Endodermal cell (in vitro differentiated cells): ENCODE measurements at regions not wholly inside any gene's neighbourhood (a gene's known extent, or its start where the extent isn't known, plus 50 kb on each side); places are given as distances from the start of the nearest gene placed in this dataset.
A peak's percentile ranks its signal among the peaks of the same experiment; 100 is the strongest.

Experiments
- DNase-seq: peaks from one replicate; pipeline ENCODE4 v3.0.0-alpha.2; 2017
- H3K27ac ChIP-seq: 2 replicates; pipeline ENCODE4 v1.5.1; 2013; ENCODE audit warnings: mild to moderate bottlenecking, low read depth, low read length, moderate library complexity
- H3K27me3 ChIP-seq: 2 replicates; pipeline ENCODE4 v1.6.1; 2013; ENCODE audit warnings: mild to moderate bottlenecking, low read length, moderate library complexity; ENCODE audit not compliant: insufficient read depth, control insufficient read depth, poor library complexity, severe bottlenecking
- H3K36me3 ChIP-seq: 2 replicates; pipeline ENCODE4 v1.7.0; 2013; ENCODE audit warnings: mild to moderate bottlenecking, low read length, moderate library complexity; ENCODE audit not compliant: control insufficient read depth, insufficient read depth
- H3K4me1 ChIP-seq: one replicate; pipeline ENCODE4 v1.7.0; 2013; ENCODE audit warnings: low read length; ENCODE audit not compliant: control insufficient read depth, insufficient read depth
- H3K4me3 ChIP-seq: 2 replicates; pipeline ENCODE4 v1.5.1; 2013; ENCODE audit warnings: mild to moderate bottlenecking, low read length, moderate library complexity
- H3K9ac ChIP-seq: 2 replicates; pipeline ENCODE4 v1.6.1; 2013; ENCODE audit warnings: mild to moderate bottlenecking, low read length, moderate library complexity; ENCODE audit not compliant: poor library complexity, severe bottlenecking; ENCODE audit errors: extremely low read depth
- H3K9me3 ChIP-seq: 2 replicates; pipeline ENCODE4 v1.6.1; 2013; ENCODE audit warnings: mild to moderate bottlenecking, low read length, moderate library complexity; ENCODE audit not compliant: control insufficient read depth
- H3K27ac Mint-ChIP-seq: 2 replicates; pipeline ENCODE4 v1.8.0; 2020; ENCODE audit warnings: mixed read lengths
- H3K27me3 Mint-ChIP-seq: 2 replicates; pipeline ENCODE4 v1.8.0; 2021; ENCODE audit warnings: mild to moderate bottlenecking, mixed read lengths; ENCODE audit not compliant: insufficient read depth
- H3K36me3 Mint-ChIP-seq: 2 replicates; pipeline ENCODE4 v1.8.0; 2020; ENCODE audit warnings: low read depth, mixed read lengths
- H3K4me1 Mint-ChIP-seq: 2 replicates; pipeline ENCODE4 v1.8.0; 2020; ENCODE audit warnings: mixed read lengths
- H3K4me3 Mint-ChIP-seq: 2 replicates; pipeline ENCODE4 v1.8.0; 2020; ENCODE audit warnings: mild to moderate bottlenecking, moderate library complexity, mixed read lengths
- H3K9me3 Mint-ChIP-seq: 2 replicates; pipeline ENCODE4 v1.8.0; 2020; ENCODE audit warnings: mild to moderate bottlenecking, mixed read lengths
- CTCF ChIP-seq: fragments of 200-600 bp; sonication (generic); conservative IDR thresholded peaks from 2 replicates; pipeline ENCODE4 v1.5.0; 2021; ENCODE audit warnings: antibody characterized with exemption, mild to moderate bottlenecking
- WGBS, 2 experiments: methylation state at CpG; one replicate each; pipeline versions ENCODE4 v1.1.5 to v1.1.7; 2013; ENCODE audit warnings: missing lambda C conversion rate in 2 of 2, mixed read lengths in 1 of 2; ENCODE audit not compliant: insufficient coverage in 1 of 2, insufficient read length in 1 of 2; 5-methylcytosine and 5-hydroxymethylcytosine counted together

- Mint-ChIP-seq H3K4me3 (no peak overlapping the region), H3K27ac (no peak overlapping the region), H3K36me3 (no peaks in the 10 kb centered on the region), H3K4me1 (peaks cover 36% of the 10 kb centered on the region), H3K27me3 (no peaks in the 10 kb centered on the region), H3K9me3 (no peaks in the 10 kb centered on the region)
- Histone ChIP-seq H3K9ac (no peak overlapping the region), H3K27ac (peak overlapping the region; percentile 89), H3K4me1 (peaks cover 14% of the 10 kb centered on the region), H3K4me3 (no peak overlapping the region), H3K9me3 (no peaks in the 10 kb centered on the region), H3K27me3 (no peaks in the 10 kb centered on the region), H3K36me3 (no peaks in the 10 kb centered on the region)
- 85 to 92% methylated on average over 11 of the region's 11 CpGs for WGBS, 2 experiments
- TF ChIP-seq CTCF, result no peak
- no peak for DNase-seq
Measured at GRCh38 chr18:10403708-10404107, 50.7 kb upstream of the APCDD1 start.

GRCh38 chr18:10404168-10404567, 50.3 kb upstream of the APCDD1 start:
- Histone ChIP-seq H3K4me1 (peaks cover 14% of the 10 kb centered on the region), H3K9me3 (no peaks in the 10 kb centered on the region), H3K9ac (no peak overlapping the region), H3K36me3 (no peaks in the 10 kb centered on the region), H3K4me3 (no peak overlapping the region), H3K27ac (peak overlapping the region; percentile 89), H3K27me3 (no peaks in the 10 kb centered on the region)
- 84 to 94% methylated on average over 6 to 9 of the region's 9 CpGs for WGBS, 2 experiments
- no peaks in the 10 kb centered on the region for H3K36me3 Mint-ChIP-seq
- H3K27me3 Mint-ChIP-seq, result no peaks in the 10 kb centered on the region
- TF ChIP-seq CTCF, result no peak
- H3K27ac Mint-ChIP-seq, result no peak overlapping the region
- no peak for DNase-seq
- peaks cover 36% of the 10 kb centered on the region for H3K4me1 Mint-ChIP-seq
- no peaks in the 10 kb centered on the region for H3K9me3 Mint-ChIP-seq
- no peak overlapping the region for H3K4me3 Mint-ChIP-seq
